GM10266 (cell line): ENCODE measurements at regions not wholly inside any gene's neighbourhood (a gene's known extent, or its start where the extent isn't known, plus 50 kb on each side); places are given as distances from the start of the nearest gene placed in this dataset.

ENCODE experiments used
- DNase-seq: peaks from one replicate; pipeline ENCODE4 v3.0.0; 2012; ENCODE audit errors: extremely low spot score
- CTCF ChIP-seq: IDR thresholded peaks from 2 replicates; pipeline ENCODE4 v1.5.1; 2012; ENCODE audit warnings: mild to moderate bottlenecking, low read depth; ENCODE audit not compliant: control insufficient read depth, insufficient read depth; ENCODE audit errors: missing control alignments

- no peak for TF ChIP-seq CTCF
- no peak for DNase-seq
These were observed 245.8 kb downstream of the GLI2 start for GRCh38 chr2:120981443-120981842.

- DNase-seq = no peak
- TF ChIP-seq CTCF = no peak
These were observed 246.9 kb downstream of the GLI2 start for GRCh38 chr2:120982598-120982997.

- TF ChIP-seq CTCF = no peak
- no peak for DNase-seq
These were observed 247.7 kb downstream of the GLI2 start for GRCh38 chr2:120983344-120983743.

GRCh38 chr2:120984046-120984445, 248.4 kb downstream of the GLI2 start:
- DNase-seq = no peak

GRCh38 chr2:120984452-120985173, 248.9 kb downstream of the GLI2 start:
- no peak for DNase-seq
- no peak for TF ChIP-seq CTCF

More at GRCh38 chr2:120984046-120984445, 248.4 kb downstream of the GLI2 start:
- no peak for TF ChIP-seq CTCF

GRCh38 chr2:120985174-120985996, 249.7 kb downstream of the GLI2 start:
- TF ChIP-seq CTCF = no peak
- DNase-seq = no peak
